ENCODE measurements at regions not wholly inside any gene's neighbourhood (a gene's known extent, or its start where the extent isn't known, plus 50 kb on each side); places are given as distances from the start of the nearest gene placed in this dataset.

DNA sequence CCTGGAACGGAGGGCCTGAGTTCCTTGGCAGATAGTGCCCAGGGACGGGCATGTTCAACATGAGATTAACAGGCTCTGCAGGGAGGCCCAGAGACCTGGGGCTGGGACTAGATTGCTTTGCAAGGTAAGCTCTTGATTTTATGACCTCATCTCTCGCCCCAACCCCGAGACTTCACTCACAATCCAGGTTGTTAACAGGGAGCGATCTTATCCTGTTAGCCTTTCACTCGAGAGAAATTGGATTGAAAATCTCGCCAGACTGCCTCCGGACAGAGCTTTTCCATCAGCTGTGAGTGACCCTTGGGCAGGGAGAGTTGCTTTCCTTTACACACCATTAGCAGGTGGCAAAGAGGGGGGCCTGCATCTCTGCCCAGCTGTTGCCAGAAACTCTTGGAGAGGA lies 521.7 kb upstream of the EEF2KMT start:
- H3K4me3 ChIP-seq (replicated peaks in 1 of 3; ENCODE audit: insufficient read depth in 1 of 3, low read depth in 1 of 3, low read length in 3 of 3) = no peak overlapping the region
- H3K36me3 ChIP-seq (ENCODE audit: control insufficient read depth in 2 of 2, extremely low read depth in 1 of 2, insufficient read depth in 2 of 2, low read length in 2 of 2) = no peaks in the 10 kb centered on the region
- dilution Hi-C loops (cut with MboI; ENCODE audit: extremely low pct_ligation_motif_present, low sequenced_read_pairs) (no loop called here), intact Hi-C loops (cut with micrococcal nuclease) (no loop called here)
- H3K9me1 ChIP-seq (replicated peaks; ENCODE audit: control insufficient read depth, extremely low read depth, insufficient read depth, low read length) = no peaks in the 10 kb centered on the region
- no peaks in the 10 kb centered on the region for H3K79me2 ChIP-seq (ENCODE audit: control insufficient read depth, insufficient read depth, low read length)
- POLR2A ChIA-PET = no interaction called here
- TF ChIP-seq JUN (IDR thresholded peaks at IDR 0.05; ENCODE audit: borderline replicate concordance, insufficient read depth, insufficient read length, low read depth) = no peak
- TF ChIP-seq EZH2 (IDR thresholded peaks at IDR 0.05; ENCODE audit: borderline replicate concordance, low read depth, low read length, severe bottlenecking) = no peak
- no peak for TF ChIP-seq MYC (IDR thresholded peaks at IDR 0.05; ENCODE audit: low read depth, low read length)
- no peak for TF ChIP-seq POLR2A (IDR thresholded peaks at IDR 0.05; ENCODE audit: low read depth, low read length)
- TF ChIP-seq, protein P1, sequence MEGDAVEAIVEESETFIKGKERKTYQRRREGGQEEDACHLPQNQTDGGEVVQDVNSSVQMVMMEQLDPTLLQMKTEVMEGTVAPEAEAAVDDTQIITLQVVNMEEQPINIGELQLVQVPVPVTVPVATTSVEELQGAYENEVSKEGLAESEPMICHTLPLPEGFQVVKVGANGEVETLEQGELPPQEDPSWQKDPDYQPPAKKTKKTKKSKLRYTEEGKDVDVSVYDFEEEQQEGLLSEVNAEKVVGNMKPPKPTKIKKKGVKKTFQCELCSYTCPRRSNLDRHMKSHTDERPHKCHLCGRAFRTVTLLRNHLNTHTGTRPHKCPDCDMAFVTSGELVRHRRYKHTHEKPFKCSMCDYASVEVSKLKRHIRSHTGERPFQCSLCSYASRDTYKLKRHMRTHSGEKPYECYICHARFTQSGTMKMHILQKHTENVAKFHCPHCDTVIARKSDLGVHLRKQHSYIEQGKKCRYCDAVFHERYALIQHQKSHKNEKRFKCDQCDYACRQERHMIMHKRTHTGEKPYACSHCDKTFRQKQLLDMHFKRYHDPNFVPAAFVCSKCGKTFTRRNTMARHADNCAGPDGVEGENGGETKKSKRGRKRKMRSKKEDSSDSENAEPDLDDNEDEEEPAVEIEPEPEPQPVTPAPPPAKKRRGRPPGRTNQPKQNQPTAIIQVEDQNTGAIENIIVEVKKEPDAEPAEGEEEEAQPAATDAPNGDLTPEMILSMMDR (IDR thresholded peaks at IDR 0.05; ENCODE audit: extremely low read depth in 1 of 2, insufficient read depth in 1 of 2, low read depth in 1 of 2, low read length in 2 of 2) = no peak
- TF ChIP-seq FOS (IDR thresholded peaks at IDR 0.05; ENCODE audit: borderline replicate concordance, insufficient read depth, low read length) = no peak
- no peak for TF ChIP-seq GATA2 (IDR thresholded peaks at IDR 0.05; ENCODE audit: insufficient read depth, insufficient read length, low read depth, low read length)
- TF ChIP-seq POLR2AphosphoS5 (IDR thresholded peaks at IDR 0.05; ENCODE audit: insufficient read depth, low read depth, low read length) = no peak
- no peak for TF ChIP-seq MAX (IDR thresholded peaks at IDR 0.05; ENCODE audit: insufficient read depth, insufficient read length)
- no TSS peak for BruUV-seq (replicated peaks)
- no peak overlapping the region for H3K4me2 ChIP-seq (ENCODE audit: insufficient read depth, low read length)
- no peaks in the 10 kb centered on the region for H3K4me1 ChIP-seq (ENCODE audit: control insufficient read depth, extremely low read depth, insufficient read depth, low read length)
- CTCF ChIA-PET = no interaction called here
- H3K27ac ChIP-seq (ENCODE audit: insufficient read depth, low read depth, low read length) = no peak overlapping the region
- DNase-seq (ENCODE audit: low read depth, low spot score) (no peak), FAIRE-seq (no peak)
- H2AFZ ChIP-seq (ENCODE audit: low read depth, low read length) = no peak overlapping the region
- H3K9ac ChIP-seq (replicated peaks; ENCODE audit: extremely low read depth, insufficient read depth, low read length) = no peak overlapping the region
- no peaks in the 10 kb centered on the region for H3K27me3 ChIP-seq (ENCODE audit: control insufficient read depth in 2 of 2, insufficient read depth in 2 of 2, low read length in 2 of 2)
- no peaks in the 10 kb centered on the region for H4K20me1 ChIP-seq (replicated peaks; ENCODE audit: control insufficient read depth, extremely low read depth, insufficient read depth, low read length)
- H3K9me3 ChIP-seq (replicated peaks; ENCODE audit: control insufficient read depth, insufficient read depth, low read length) = peaks cover 8% of the 10 kb centered on the region
